ENCODE measurements at regions not wholly inside any gene's neighbourhood (a gene's known extent, or its start where the extent isn't known, plus 50 kb on each side); places are given as distances from the start of the nearest gene placed in this dataset.
"Not testable (repeated sequence)": the region's sequence is repeated elsewhere in the genome, so short reads cannot be mapped to it uniquely, and the experiment has no call there.

- FAIRE-seq (no peak), DNase-seq (ENCODE audit: low spot score) (no peak)
Measured at GRCh38 chr1:245031041-245031440, 123.7 kb upstream of the KIF26B start.

GRCh38 chr1:245026247-245026646, 128.5 kb upstream of the KIF26B start:
- DNase-seq (ENCODE audit: low spot score) (no peak), FAIRE-seq (no peak)

DNA sequence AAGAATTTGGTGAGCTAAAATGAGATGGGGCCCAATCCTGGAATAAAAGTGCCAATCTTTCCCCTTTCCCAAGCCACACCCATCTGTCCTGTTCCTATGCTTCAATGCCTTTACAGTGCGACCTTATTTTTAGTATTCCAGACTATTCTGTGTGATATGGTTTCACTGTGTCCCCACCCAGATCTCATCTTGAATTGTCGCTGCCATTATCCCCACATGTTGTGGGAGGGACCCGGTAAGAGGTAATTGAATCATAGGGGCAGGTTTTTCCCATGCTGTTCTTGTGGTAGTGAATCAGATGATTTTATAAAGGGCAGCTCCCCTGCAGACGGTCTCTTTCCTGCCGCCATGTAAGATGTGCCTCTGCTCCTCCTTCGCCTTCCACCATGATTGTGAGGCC, 129.3 kb upstream of the KIF26B start:
- no peak for DNase-seq (ENCODE audit: low spot score)
- no peak for FAIRE-seq

GRCh38 chr1:245023222-245023621, 131.6 kb upstream of the KIF26B start:
- FAIRE-seq (no peak), DNase-seq (ENCODE audit: low spot score) (no peak)

- DNase-seq (ENCODE audit: low spot score) = no peak
- FAIRE-seq = no peak
Measured at GRCh38 chr1:245019910-245020486, 134.8 kb upstream of the KIF26B start.

- FAIRE-seq (no peak), DNase-seq (ENCODE audit: low spot score) (no peak)
Measured at GRCh38 chr1:245016700-245017099, 138.1 kb upstream of the KIF26B start.

- FAIRE-seq (no peak), DNase-seq (ENCODE audit: low spot score) (no peak)
Measured at GRCh38 chr1:245015031-245015430, 139.8 kb upstream of the KIF26B start.

DNA sequence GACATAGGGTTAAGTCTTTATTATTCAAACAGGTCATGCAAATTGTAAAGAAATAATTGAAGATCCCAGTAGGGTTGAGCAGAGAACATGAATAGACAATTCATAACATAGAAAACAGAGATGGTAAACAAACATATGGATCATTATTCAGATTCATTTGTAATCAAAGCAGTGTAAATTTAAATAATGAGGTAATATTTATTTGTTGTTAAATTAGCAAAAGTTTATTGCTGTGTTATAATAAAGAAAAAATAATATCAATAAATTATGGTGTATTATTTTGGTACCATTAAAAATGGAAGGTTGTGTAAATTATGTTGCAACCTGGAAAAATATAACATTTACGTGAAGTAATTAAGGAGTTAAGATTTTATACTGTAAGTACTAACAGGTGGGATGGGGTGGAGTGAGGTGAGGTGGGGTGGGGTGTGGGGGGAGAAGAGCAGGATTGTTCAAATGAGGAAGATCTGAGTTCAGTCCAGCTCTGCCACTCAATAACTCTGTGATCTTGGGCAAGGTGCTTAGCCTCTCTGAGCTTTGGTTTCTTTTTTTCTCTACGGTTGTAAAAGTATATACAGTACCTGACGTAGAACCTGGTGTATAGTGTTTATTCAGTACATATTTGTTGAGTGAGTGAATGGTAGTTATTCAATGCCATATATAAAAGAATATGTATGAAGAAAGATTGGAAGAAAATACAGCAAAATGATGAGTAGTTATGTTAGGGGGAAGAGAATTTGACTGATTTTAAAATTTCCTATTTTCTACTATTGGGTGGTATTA, 140.3 kb upstream of the KIF26B start:
- FAIRE-seq (no peak), DNase-seq (ENCODE audit: low spot score) (no peak)

DNA sequence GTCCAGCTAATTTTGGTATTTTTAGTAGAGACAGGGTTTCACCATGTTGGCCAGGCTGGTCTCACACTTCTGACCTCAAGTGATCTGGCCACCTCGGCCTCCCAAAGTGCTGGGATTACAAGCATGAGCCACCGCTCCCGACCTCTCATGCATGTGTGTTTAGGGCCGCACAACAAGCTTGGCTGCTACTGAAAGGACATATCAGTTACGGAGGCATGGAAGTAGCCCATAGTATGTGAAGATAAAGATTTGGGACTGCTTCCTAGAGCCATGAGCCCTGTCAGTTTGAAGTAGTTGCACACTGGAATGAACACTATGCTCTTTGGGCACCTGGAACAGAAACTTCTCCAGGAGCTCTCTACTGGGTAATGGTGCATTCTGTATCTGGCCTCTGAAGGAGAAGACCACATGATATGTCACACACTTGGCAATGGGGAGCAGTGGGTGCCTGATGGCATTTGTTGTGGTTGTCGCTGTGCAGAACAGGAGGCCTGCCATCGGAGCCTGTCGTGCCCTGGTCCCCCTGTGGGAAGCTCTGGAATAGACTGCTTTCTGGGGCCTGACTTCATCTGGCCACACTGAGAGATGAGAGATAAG, 144.7 kb upstream of the KIF26B start:
- FAIRE-seq = no peak

DNA sequence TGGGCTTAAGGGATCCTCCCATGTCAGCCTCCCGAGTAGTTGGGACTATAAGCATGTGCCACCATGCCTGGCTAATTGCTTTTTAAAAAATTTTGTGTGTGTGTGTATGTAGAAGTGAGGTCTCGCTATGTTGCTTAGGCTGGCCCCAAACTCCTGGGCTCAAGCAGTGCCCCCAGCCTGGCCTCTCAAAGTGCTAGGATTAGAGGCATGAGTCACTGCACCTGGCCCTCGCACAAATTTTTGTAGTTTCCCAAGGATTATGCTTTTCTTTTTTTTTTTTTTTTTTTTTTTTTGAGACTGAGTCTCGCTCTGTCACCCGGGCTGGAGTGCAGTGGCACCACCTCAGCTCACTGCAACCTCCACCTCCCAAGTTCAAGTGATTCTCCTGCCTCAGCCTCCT, 144.4 kb upstream of the HNRNPU start:
- no peak for FAIRE-seq
- DNase-seq (ENCODE audit: low spot score) = no peak

More for the DNA sequence above, 144.7 kb upstream of the KIF26B start:
- no peak for DNase-seq (ENCODE audit: low spot score)

DNA sequence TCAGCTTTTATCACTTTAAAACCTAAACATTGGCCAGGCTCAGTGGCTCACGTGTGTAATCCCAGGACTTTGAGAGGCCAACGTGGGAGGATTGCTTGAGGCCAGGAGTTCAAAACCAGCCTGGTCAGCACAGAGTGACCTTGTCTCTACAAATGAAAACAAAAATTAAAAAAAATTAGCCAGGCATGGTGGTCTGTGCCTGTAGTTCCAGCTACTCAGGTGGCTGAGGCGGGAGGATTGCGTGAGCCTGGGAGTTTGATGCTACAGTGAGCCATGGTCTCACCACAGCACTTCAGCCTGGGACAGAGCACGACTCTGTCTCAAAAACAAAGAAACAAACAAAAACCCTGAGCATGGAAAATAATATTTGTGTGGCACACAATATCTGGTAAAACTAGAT, 143.5 kb upstream of the HNRNPU start:
- DNase-seq (ENCODE audit: low spot score) (no peak), FAIRE-seq (no peak)

DNA sequence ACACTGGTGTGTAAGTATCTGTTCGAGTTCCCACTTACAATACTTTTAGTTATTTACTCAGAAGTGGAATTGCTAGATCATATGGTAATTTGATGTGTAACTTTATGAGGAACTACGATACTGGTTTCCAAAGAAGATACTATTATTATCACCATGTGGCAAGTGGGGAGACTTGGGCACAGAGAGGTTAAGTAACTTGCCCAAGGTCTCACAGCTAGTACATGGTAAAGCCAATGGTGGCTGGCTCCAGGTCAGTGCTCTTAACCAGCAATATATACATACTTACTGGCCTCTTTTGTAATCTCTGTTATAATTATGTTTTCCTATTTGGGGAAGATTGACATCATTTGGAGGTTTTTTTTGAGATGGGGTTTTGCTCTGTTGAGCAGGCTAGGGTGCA, 138.9 kb upstream of the HNRNPU start:
- DNase-seq (ENCODE audit: low spot score) (no peak), FAIRE-seq (no peak)

- FAIRE-seq = no peak
- DNase-seq (ENCODE audit: low spot score) = no peak
Measured at GRCh38 chr1:245001252-245001651, 136.9 kb upstream of the HNRNPU start.

DNA sequence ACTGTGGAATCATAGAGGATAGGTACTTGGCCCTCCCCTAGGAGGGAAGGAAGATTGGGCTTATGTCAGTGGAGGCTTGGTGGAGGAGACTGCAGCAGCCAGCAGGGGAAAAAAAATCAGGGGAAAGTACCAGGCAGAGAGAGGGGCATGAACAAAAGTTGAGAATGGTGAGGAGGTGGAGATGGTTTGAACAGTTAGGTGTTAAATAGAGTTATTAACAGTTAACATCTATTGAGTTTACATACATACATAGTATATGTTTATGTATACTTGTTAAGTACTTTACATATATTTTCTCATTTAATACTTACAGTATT, 136.5 kb upstream of the HNRNPU start:
- DNase-seq (ENCODE audit: low spot score) (no peak), FAIRE-seq (no peak)

DNA sequence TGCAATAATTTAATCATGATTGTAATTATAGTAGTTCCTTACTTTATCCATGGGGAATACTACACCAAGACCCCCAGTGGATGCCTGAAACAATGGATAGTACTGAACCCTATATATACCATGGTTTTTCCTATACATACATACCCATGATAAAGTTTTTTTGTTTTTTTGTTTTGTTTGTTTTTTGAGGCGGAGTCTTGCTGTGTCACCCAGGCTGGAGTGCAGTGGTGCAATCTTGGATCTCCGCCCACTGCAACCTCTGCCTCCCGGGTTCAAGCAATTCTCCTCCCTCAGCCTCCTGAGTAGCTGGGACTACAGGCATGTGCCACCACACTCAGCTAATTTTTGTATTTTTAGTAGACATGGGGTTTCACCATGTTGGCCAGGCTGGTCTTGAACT, 135.3 kb upstream of the HNRNPU start:
- DNase-seq (ENCODE audit: low spot score); FAIRE-seq: not testable (repeated sequence)

- DNase-seq (ENCODE audit: low spot score) (no peak), FAIRE-seq (no peak)
Measured at GRCh38 chr1:244998717-244999346, 134.5 kb upstream of the HNRNPU start.

DNA sequence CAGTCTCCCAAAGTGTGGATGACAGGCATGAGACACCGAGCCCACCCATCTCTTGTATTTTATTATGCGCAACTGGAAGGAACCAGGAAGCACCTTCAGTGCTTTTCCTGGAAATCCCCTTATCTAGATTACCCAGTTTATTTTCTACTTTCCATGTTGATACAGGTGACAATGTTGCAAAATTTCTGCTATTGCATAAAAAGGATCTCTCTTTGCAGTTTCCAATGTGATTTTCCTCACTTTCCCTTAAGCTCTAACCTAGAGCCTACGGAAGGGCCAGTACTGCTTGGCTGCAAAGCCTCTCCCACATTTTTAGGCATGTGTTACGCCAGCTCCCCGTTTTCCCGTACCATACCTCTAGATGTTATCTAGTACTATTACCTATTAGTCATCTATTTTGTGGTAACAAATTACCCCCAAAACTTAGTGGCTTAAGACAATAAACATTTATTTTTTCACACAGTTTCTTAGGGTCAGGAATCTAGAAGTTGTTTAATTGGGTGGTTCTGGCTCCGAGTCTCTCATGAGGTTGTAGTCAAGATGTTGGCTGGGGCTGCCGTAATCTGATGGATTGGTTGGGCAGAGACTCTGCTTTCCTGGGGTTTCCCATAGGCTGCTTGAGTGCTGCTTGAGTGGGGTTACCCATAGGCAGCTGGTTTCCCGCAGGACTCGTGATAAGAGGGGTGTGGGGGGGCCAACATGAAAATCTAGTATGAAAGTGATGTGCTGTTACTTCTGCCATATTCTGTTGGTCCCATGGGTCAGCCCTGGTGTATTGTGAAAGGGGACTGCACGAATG, 131.5 kb upstream of the HNRNPU start:
- no peak for FAIRE-seq
- no peak for DNase-seq (ENCODE audit: low spot score)

- FAIRE-seq (no peak), DNase-seq (ENCODE audit: low spot score) (no peak)
Measured at GRCh38 chr1:244992833-244993232, 128.5 kb upstream of the HNRNPU start.

DNA sequence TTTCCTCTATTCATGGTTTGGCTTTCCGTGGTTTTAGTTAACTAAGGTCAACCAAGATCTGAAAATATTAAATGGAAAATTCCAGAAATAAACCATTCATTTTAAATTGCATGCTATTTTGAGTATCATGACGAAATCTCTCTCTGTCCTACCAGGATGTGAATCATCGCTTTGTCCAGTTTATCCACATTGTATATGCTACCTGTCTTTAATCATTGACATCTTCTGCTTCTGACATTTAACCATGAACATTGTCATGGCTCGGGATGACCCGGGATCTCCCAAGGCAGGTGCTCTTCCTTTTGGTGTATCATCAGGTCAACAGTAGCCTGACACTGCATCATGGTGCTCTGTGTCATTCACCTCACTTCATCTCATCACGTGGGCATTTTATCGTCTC, 125.5 kb upstream of the HNRNPU start:
- FAIRE-seq = no peak
- DNase-seq (ENCODE audit: low spot score) = no peak

GRCh38 chr1:244988521-244988920, 124.2 kb upstream of the HNRNPU start:
- FAIRE-seq (no peak), DNase-seq (ENCODE audit: low spot score) (no peak)

GRCh38 chr1:244980605-244981004, 116.3 kb upstream of the HNRNPU start:
- no peak for FAIRE-seq
- DNase-seq (ENCODE audit: low spot score) = no peak

- DNase-seq (ENCODE audit: low spot score) (no peak), FAIRE-seq (no peak)
Measured at GRCh38 chr1:244974550-244974949, 110.2 kb upstream of the HNRNPU start.

Measured in urothelium cell line (cell line).